ENCODE measurements at regions not wholly inside any gene's neighbourhood (a gene's known extent, or its start where the extent isn't known, plus 50 kb on each side); places are given as distances from the start of the nearest gene placed in this dataset.

DNA sequence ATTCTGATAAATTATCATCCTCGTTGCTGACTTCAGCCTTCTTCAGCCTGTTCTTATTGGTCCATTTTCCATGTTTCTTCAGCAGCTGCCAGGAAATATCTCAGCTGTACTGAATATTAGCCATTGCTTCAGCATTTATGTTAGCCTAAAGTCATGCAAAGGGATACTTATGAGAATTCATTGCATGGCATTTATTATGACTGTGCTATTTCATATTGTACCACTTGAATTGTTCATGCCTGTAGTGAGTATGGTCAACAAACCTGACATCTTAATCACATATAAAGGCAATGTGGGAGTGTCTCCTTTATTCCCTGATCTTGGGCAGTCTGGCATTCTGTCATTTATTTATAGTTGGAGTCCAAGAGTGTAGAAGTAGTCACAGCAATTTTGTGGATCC lies 193.4 kb upstream of the SLC35B3 start:
- 78 to 85% methylated on average over 1 of the region's 1 CpG for WGBS, 2 donors
- Histone ChIP-seq H3K36me3 (ENCODE audit: control insufficient read depth in 4 of 4, insufficient read depth in 4 of 4, low read length in 4 of 4) (no peaks in the 10 kb centered on the region), H3K9ac (ENCODE audit: insufficient read depth in 1 of 2, low read length in 2 of 2) (no peak overlapping the region), H3K4me1 (ENCODE audit: control insufficient read depth in 5 of 5, insufficient read depth in 5 of 5, low read length in 5 of 5) (no peaks in the 10 kb centered on the region), H3K9me3 (ENCODE audit: control insufficient read depth in 4 of 4, insufficient read depth in 3 of 4, low read length in 3 of 4) (peaks cover 0 to 3% (median 0%) of the 10 kb centered on the region in 4 donors), H3K27ac (ENCODE audit: low read depth in 1 of 2, low read length in 1 of 2) (no peak overlapping the region), H3K27me3 (ENCODE audit: control insufficient read depth in 3 of 3, insufficient read depth in 3 of 3, low read length in 2 of 3) (no peaks in the 10 kb centered on the region), H3K4me3 (no peak overlapping the region)
- DNase-seq = no peak
- no peak for ATAC-seq (ENCODE audit: insufficient read depth, low FRiP score)
- TF ChIP-seq, protein P1, sequence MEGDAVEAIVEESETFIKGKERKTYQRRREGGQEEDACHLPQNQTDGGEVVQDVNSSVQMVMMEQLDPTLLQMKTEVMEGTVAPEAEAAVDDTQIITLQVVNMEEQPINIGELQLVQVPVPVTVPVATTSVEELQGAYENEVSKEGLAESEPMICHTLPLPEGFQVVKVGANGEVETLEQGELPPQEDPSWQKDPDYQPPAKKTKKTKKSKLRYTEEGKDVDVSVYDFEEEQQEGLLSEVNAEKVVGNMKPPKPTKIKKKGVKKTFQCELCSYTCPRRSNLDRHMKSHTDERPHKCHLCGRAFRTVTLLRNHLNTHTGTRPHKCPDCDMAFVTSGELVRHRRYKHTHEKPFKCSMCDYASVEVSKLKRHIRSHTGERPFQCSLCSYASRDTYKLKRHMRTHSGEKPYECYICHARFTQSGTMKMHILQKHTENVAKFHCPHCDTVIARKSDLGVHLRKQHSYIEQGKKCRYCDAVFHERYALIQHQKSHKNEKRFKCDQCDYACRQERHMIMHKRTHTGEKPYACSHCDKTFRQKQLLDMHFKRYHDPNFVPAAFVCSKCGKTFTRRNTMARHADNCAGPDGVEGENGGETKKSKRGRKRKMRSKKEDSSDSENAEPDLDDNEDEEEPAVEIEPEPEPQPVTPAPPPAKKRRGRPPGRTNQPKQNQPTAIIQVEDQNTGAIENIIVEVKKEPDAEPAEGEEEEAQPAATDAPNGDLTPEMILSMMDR (IDR thresholded peaks at IDR 0.05; ENCODE audit: control extremely low read depth, extremely low read depth) = no peak

DNA sequence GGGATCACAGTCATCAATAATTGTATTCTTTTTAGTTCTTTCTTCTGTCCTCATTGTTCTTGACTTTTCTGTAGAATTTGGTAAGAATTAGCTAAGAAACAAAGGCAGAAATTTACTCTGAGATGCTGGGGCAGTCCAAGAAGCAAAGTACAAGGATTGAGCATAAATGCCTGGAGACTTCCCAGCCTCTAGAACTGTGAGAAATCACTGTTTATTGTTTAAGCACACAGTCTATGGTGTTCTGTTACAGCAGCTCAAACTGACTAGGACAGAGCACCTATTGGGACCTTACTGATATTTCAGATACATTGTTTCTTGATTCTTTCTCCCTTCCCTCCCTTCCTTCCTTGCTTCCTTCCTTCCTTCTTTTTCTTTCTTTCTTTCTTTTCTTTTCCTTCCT lies 192.7 kb upstream of the SLC35B3 start:
- Histone ChIP-seq H3K36me3 (ENCODE audit: control insufficient read depth in 4 of 4, insufficient read depth in 4 of 4, low read length in 4 of 4) (no peaks in the 10 kb centered on the region), H3K4me3 (no peak overlapping the region), H3K9me3 (ENCODE audit: control insufficient read depth in 4 of 4, insufficient read depth in 3 of 4, low read length in 3 of 4) (peaks cover 0 to 3% (median 0%) of the 10 kb centered on the region in 4 donors), H3K27ac (ENCODE audit: low read depth in 1 of 2, low read length in 1 of 2) (no peak overlapping the region), H3K4me1 (ENCODE audit: control insufficient read depth in 5 of 5, insufficient read depth in 5 of 5, low read length in 5 of 5) (no peaks in the 10 kb centered on the region), H3K27me3 (ENCODE audit: control insufficient read depth in 3 of 3, insufficient read depth in 3 of 3, low read length in 2 of 3) (no peaks in the 10 kb centered on the region), H3K9ac (ENCODE audit: insufficient read depth in 1 of 2, low read length in 2 of 2) (no peak overlapping the region)
- DNase-seq (no peak), ATAC-seq (ENCODE audit: insufficient read depth, low FRiP score) (no peak)
- TF ChIP-seq, protein P1 (IDR thresholded peaks at IDR 0.05; ENCODE audit: control extremely low read depth, extremely low read depth) = no peak

DNA sequence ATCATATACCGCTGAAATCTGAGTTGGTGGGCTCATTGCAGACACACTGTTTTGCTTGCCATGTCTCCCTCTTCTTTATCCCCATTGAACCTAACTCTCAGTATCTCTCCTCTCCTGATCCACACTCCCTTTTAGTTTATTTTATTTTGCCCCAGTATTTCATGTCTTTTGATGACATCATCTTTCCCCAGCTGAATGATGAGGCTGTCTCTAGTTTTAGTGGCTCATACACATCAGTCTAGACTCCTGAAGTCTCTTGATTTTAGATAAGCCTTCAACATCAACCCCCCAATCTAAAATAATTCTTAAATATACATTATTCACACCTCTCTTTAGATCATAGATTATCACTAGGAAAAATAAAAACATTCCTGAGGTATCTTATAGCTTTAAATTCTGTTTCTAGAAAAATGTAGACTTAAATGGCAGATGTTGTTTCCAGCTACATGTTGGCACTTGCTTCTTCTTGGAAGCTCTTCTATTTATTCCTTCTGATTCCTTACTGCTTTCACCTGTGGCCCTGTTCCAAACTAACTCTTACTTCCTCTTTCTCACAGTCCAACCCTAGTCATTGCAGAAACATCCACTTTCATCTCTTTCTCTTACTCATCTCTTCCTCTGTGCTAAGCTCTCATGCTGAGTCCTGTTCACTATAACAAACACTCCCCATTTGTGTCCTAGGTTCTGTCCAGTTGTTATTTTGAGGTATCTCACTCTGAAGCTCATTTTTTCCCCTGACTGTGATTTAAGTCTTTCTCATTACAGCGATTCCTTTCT lies 191.9 kb upstream of the SLC35B3 start:
- ATAC-seq (ENCODE audit: insufficient read depth, low FRiP score) (no peak), DNase-seq (no peak)
- Histone ChIP-seq H3K4me3 (no peak overlapping the region), H3K27ac (ENCODE audit: low read depth in 1 of 2, low read length in 1 of 2) (no peak overlapping the region), H3K27me3 (ENCODE audit: control insufficient read depth in 3 of 3, insufficient read depth in 3 of 3, low read length in 2 of 3) (no peaks in the 10 kb centered on the region), H3K9ac (ENCODE audit: insufficient read depth in 1 of 2, low read length in 2 of 2) (no peak overlapping the region), H3K36me3 (ENCODE audit: control insufficient read depth in 4 of 4, insufficient read depth in 4 of 4, low read length in 4 of 4) (no peaks in the 10 kb centered on the region), H3K9me3 (ENCODE audit: control insufficient read depth in 4 of 4, insufficient read depth in 3 of 4, low read length in 3 of 4) (peaks cover 0 to 2% (median 0%) of the 10 kb centered on the region in 4 donors), H3K4me1 (ENCODE audit: control insufficient read depth in 5 of 5, insufficient read depth in 5 of 5, low read length in 5 of 5) (no peaks in the 10 kb centered on the region)
- TF ChIP-seq, protein P1 (IDR thresholded peaks at IDR 0.05; ENCODE audit: control extremely low read depth, extremely low read depth) = no peak
- WGBS, 2 donors = 94 to 97% methylated on average over 2 of the region's 2 CpGs

DNA sequence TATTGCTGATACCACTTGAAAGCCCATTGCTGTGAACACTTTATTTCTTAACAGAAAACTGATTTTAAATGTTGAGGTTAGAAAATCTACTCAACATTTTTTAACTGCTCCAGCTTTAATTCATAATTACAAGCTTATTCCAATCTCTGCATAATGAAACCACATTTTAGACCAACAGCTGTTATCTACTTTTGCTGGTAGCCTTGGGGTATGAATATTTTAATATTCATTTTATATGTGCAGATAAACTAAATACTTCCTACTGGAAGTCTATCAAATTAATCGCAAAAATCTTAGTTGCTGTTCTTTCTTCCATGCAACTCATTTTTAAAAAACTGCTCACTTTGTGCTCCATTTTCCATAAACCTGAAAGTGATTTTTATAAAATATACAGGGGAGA lies 189.3 kb upstream of the SLC35B3 start:
- no peak overlapping the region for H3K27ac ChIP-seq (ENCODE audit: low read depth in 1 of 2, low read length in 1 of 2)
- no peaks in the 10 kb centered on the region for H3K9me3 ChIP-seq (ENCODE audit: control insufficient read depth in 4 of 4, insufficient read depth in 3 of 4, low read length in 3 of 4)
- DNase-seq (no peak), ATAC-seq (ENCODE audit: insufficient read depth, low FRiP score) (no peak)
- TF ChIP-seq, protein P1 (IDR thresholded peaks at IDR 0.05; ENCODE audit: control extremely low read depth, extremely low read depth) = no peak
- H3K36me3 ChIP-seq (ENCODE audit: control insufficient read depth in 4 of 4, insufficient read depth in 4 of 4, low read length in 4 of 4) = no peaks in the 10 kb centered on the region
- no peaks in the 10 kb centered on the region for H3K4me1 ChIP-seq (ENCODE audit: control insufficient read depth in 5 of 5, insufficient read depth in 5 of 5, low read length in 5 of 5)
- no peak overlapping the region for H3K9ac ChIP-seq (ENCODE audit: insufficient read depth in 1 of 2, low read length in 2 of 2)
- no peak overlapping the region for H3K4me3 ChIP-seq
- WGBS, 2 donors = 98 to 99% methylated on average over 1 of the region's 1 CpG
- no peaks in the 10 kb centered on the region for H3K27me3 ChIP-seq (ENCODE audit: control insufficient read depth in 3 of 3, insufficient read depth in 3 of 3, low read length in 2 of 3)
